Panc1 (cell line): ENCODE measurements at regions not wholly inside any gene's neighbourhood (a gene's known extent, or its start where the extent isn't known, plus 50 kb on each side); places are given as distances from the start of the nearest gene placed in this dataset.

ENCODE experiments used
- POLR2AphosphoS5 ChIP-seq: IDR thresholded peaks from 2 replicates; pipeline ENCODE4 v1.6.1; 2012; ENCODE audit warnings: mild to moderate bottlenecking, low read depth, low read length, moderate library complexity
- SIN3A ChIP-seq: IDR thresholded peaks from 2 replicates; pipeline ENCODE4 v1.6.1; 2012; ENCODE audit warnings: low read depth, mild to moderate bottlenecking, low read length, moderate library complexity, borderline replicate concordance; ENCODE audit not compliant: insufficient read depth
- TCF7L2 ChIP-seq: IDR thresholded peaks from 2 replicates; pipeline ENCODE4 v1.6.1; 2011; ENCODE audit warnings: mild to moderate bottlenecking, low read depth, low read length, inconsistent platforms
- TF ChIP-seq, protein P1 (sequence below), 2 experiments: IDR thresholded peaks; 2 replicates each; pipeline ENCODE4 v1.6.1; 2011 to 2012; ENCODE audit warnings: low read depth in 2 of 2, control low read depth in 1 of 2, low read length in 1 of 2, mild to moderate bottlenecking in 1 of 2, moderate library complexity in 1 of 2; ENCODE audit not compliant: insufficient read depth in 1 of 2
- TF ChIP-seq, protein P2 (sequence below): fragments of 450-650 bp; IDR thresholded peaks from 2 replicates; pipeline ENCODE4 v1.5.1; 2017; ENCODE audit warnings: mild to moderate bottlenecking

DNA sequence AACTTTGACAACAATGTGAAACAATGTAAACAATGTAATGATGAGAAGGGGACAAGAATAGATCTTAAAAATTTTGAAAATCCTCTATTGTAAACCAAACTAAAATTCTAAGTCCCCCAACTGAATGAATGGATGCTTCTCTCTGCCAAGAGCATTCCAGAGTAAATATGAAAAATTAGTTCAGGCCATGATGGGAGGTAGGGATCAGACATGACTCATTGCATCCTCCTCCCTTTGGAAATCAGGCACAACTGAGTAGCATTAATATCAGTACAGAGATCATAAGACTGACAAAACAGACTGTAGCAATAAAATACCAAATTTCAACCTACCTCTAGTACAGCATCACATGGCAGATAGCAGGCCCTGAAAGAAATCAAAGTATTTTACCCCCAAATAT, 559.9 kb downstream of the C12orf50 start:
- TF ChIP-seq, protein P1, sequence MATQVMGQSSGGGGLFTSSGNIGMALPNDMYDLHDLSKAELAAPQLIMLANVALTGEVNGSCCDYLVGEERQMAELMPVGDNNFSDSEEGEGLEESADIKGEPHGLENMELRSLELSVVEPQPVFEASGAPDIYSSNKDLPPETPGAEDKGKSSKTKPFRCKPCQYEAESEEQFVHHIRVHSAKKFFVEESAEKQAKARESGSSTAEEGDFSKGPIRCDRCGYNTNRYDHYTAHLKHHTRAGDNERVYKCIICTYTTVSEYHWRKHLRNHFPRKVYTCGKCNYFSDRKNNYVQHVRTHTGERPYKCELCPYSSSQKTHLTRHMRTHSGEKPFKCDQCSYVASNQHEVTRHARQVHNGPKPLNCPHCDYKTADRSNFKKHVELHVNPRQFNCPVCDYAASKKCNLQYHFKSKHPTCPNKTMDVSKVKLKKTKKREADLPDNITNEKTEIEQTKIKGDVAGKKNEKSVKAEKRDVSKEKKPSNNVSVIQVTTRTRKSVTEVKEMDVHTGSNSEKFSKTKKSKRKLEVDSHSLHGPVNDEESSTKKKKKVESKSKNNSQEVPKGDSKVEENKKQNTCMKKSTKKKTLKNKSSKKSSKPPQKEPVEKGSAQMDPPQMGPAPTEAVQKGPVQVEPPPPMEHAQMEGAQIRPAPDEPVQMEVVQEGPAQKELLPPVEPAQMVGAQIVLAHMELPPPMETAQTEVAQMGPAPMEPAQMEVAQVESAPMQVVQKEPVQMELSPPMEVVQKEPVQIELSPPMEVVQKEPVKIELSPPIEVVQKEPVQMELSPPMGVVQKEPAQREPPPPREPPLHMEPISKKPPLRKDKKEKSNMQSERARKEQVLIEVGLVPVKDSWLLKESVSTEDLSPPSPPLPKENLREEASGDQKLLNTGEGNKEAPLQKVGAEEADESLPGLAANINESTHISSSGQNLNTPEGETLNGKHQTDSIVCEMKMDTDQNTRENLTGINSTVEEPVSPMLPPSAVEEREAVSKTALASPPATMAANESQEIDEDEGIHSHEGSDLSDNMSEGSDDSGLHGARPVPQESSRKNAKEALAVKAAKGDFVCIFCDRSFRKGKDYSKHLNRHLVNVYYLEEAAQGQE (IDR thresholded peaks at IDR 0.05; ENCODE audit: insufficient read depth in 1 of 2, low read depth in 2 of 2, low read length in 1 of 2), result no peak
- TF ChIP-seq, protein P2, sequence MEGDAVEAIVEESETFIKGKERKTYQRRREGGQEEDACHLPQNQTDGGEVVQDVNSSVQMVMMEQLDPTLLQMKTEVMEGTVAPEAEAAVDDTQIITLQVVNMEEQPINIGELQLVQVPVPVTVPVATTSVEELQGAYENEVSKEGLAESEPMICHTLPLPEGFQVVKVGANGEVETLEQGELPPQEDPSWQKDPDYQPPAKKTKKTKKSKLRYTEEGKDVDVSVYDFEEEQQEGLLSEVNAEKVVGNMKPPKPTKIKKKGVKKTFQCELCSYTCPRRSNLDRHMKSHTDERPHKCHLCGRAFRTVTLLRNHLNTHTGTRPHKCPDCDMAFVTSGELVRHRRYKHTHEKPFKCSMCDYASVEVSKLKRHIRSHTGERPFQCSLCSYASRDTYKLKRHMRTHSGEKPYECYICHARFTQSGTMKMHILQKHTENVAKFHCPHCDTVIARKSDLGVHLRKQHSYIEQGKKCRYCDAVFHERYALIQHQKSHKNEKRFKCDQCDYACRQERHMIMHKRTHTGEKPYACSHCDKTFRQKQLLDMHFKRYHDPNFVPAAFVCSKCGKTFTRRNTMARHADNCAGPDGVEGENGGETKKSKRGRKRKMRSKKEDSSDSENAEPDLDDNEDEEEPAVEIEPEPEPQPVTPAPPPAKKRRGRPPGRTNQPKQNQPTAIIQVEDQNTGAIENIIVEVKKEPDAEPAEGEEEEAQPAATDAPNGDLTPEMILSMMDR, result no peak
- TF ChIP-seq POLR2AphosphoS5, result no peak
- no peak for TF ChIP-seq SIN3A
- TF ChIP-seq TCF7L2, result no peak
